SK-N-SH (cell line): ENCODE measurements at regions not wholly inside any gene's neighbourhood (a gene's known extent, or its start where the extent isn't known, plus 50 kb on each side); places are given as distances from the start of the nearest gene placed in this dataset.

ENCODE experiments used
- CTCF ChIA-PET: fragments of 300-600, 350-600 bp; formaldehyde crosslinking; extraction: SDS; loops from one replicate; lab custom pipeline; 2021; lab: Yijun Ruan, JAX
- POLR2A ChIA-PET: fragments of 350-600 bp; sonication (Branson Sonifier 250); formaldehyde crosslinking; extraction: SDS; loops from one replicate; lab custom pipeline; 2020; ENCODE audit warnings: antibody characterized with exemption, inconsistent platforms; lab: Yijun Ruan, JAX
- DNase-seq: peaks from one replicate; pipeline ENCODE4 v3.0.0; 2012
- H2AFZ ChIP-seq: fragments of 200-600 bp; sonication (generic); 2 replicates; pipeline ENCODE4 v1.8.1; 2016; ENCODE audit warnings: antibody characterized with exemption, mild to moderate bottlenecking, low read depth
- H3F3A ChIP-seq: fragments of 200-600 bp; sonication (generic); replicated peaks from 2 replicates; pipeline ENCODE3; 2016; ENCODE audit warnings: antibody characterized with exemption, mild to moderate bottlenecking; ENCODE audit not compliant: insufficient read depth
- H3K27ac ChIP-seq, 2 experiments: fragments of 200-500 bp in 1 of 2; fragments of 200-600 bp in 1 of 2; sonication (Bioruptor generic) in 1 of 2; sonication (generic), shearing (Covaris generic) in 1 of 2; 2 replicates each; pipeline versions ENCODE4 v1.5.1 to v1.6.1; 2014 to 2016; ENCODE audit warnings: low read depth in 2 of 2, inconsistent platforms in 1 of 2, low read length in 1 of 2, mild to moderate bottlenecking in 1 of 2, mixed read lengths in 1 of 2
- H3K27me3 ChIP-seq: fragments of 200-600 bp; sonication (generic), shearing (Covaris generic); 2 replicates; pipeline ENCODE4 v1.6.1; 2016; ENCODE audit warnings: mixed run types; ENCODE audit not compliant: insufficient read depth
- H3K36me3 ChIP-seq, 2 experiments: fragments of 200-500 bp in 1 of 2; fragments of 200-600 bp in 1 of 2; sonication (Bioruptor generic) in 1 of 2; sonication (generic) in 1 of 2; replicated peaks in 1 of 2; 2 replicates each; pipeline versions ENCODE3 to v1.5.1; 2014 to 2016; ENCODE audit warnings: low read length in 1 of 2, mild to moderate bottlenecking in 1 of 2; ENCODE audit not compliant: insufficient read depth in 2 of 2, control insufficient read depth in 1 of 2
- H3K4me1 ChIP-seq, 2 experiments: fragments of 200-500 bp in 1 of 2; fragments of 200-600 bp in 1 of 2; sonication (Bioruptor generic) in 1 of 2; sonication (generic), shearing (Covaris generic) in 1 of 2; 2 replicates each; pipeline versions ENCODE4 v1.5.1 to v1.6.1; 2014 to 2016; ENCODE audit warnings: low read depth in 1 of 2, low read length in 1 of 2, mixed run types in 1 of 2; ENCODE audit not compliant: insufficient read depth in 2 of 2, control insufficient read depth in 1 of 2
- H3K4me2 ChIP-seq: fragments of 200-600 bp; sonication (generic), shearing (Covaris generic); 2 replicates; pipeline ENCODE4 v1.6.1; 2017; ENCODE audit warnings: mixed run types
- H3K4me3 ChIP-seq, 2 experiments: fragments of 200-500 bp in 1 of 2; fragments of 200-600 bp in 1 of 2; sonication (Bioruptor generic) in 1 of 2; sonication (generic), shearing (Covaris generic) in 1 of 2; 2 replicates each; pipeline versions ENCODE4 v1.5.1 to v1.8.1; 2014 to 2016; ENCODE audit warnings: low read depth in 2 of 2, inconsistent platforms in 1 of 2, low read length in 1 of 2, mild to moderate bottlenecking in 1 of 2, mixed read lengths in 1 of 2, moderate library complexity in 1 of 2
- H3K79me2 ChIP-seq: fragments of 200-600 bp; sonication (generic); 2 replicates; pipeline ENCODE4 v1.8.1; 2017; ENCODE audit warnings: mild to moderate bottlenecking; ENCODE audit not compliant: insufficient read depth
- H3K9ac ChIP-seq: fragments of 200-600 bp; sonication (generic); 2 replicates; pipeline ENCODE4 v1.6.1; 2017; ENCODE audit warnings: mixed run types
- H3K9me2 ChIP-seq: fragments of 200-600 bp; sonication (generic); 2 replicates; pipeline ENCODE4 v1.6.1; 2017; ENCODE audit warnings: mixed run types
- H3K9me3 ChIP-seq: fragments of 200-600 bp; sonication (generic); 2 replicates; pipeline ENCODE4 v1.6.1; 2017; ENCODE audit warnings: mixed run types, mild to moderate bottlenecking, moderate library complexity
- H4K20me1 ChIP-seq: fragments of 200-600 bp; sonication (generic); 2 replicates; pipeline ENCODE4 v1.6.1; 2017; ENCODE audit warnings: mild to moderate bottlenecking, mixed run types; ENCODE audit not compliant: insufficient read depth
- CHD2 ChIP-seq: fragments of 150-350 bp; IDR thresholded peaks from 2 replicates; pipeline ENCODE4 v1.6.1; 2018; ENCODE audit warnings: low read length; ENCODE audit not compliant: partially characterized antibody
- ELF1 ChIP-seq: IDR thresholded peaks from 2 replicates; pipeline ENCODE4 v1.4.0; 2012
- EZH2phosphoT487 ChIP-seq: fragments of 200-600 bp; sonication (generic); IDR thresholded peaks from 2 replicates; pipeline ENCODE4 v1.6.1; 2017; ENCODE audit warnings: low read depth, mixed run types, mild to moderate bottlenecking, antibody characterized with exemption, moderate library complexity, borderline replicate concordance
- FOXM1 ChIP-seq: IDR thresholded peaks from 2 replicates; pipeline ENCODE4 v1.4.0; 2012; ENCODE audit warnings: low read depth, mild to moderate bottlenecking
- GABPA ChIP-seq: IDR thresholded peaks from 2 replicates; pipeline ENCODE4 v1.4.0; 2012; ENCODE audit warnings: low read depth, mild to moderate bottlenecking
- GATA2 ChIP-seq: sonication (generic); formaldehyde crosslinking; IDR thresholded peaks from 2 replicates; pipeline ENCODE4 v1.5.0; 2020; ENCODE audit warnings: mild to moderate bottlenecking, missing genetic modification reagents
- MAX ChIP-seq: IDR thresholded peaks from 2 replicates; pipeline ENCODE4 v1.4.0; 2012; ENCODE audit warnings: low read depth
- MEF2A ChIP-seq: IDR thresholded peaks from 2 replicates; pipeline ENCODE4 v1.4.0; 2012; ENCODE audit warnings: low read depth, borderline replicate concordance
- MXI1 ChIP-seq: IDR thresholded peaks from 2 replicates; pipeline ENCODE4 v1.6.1; 2012; ENCODE audit warnings: mild to moderate bottlenecking, low read depth, low read length, improper control_type of control experiment
- NRF1 ChIP-seq: IDR thresholded peaks from 2 replicates; pipeline ENCODE4 v1.6.1; 2012; ENCODE audit warnings: low read depth, mild to moderate bottlenecking, low read length
- POLR2AphosphoS5 ChIP-seq: IDR thresholded peaks from 2 replicates; pipeline ENCODE4 v1.6.1; 2012; ENCODE audit warnings: low read depth, low read length
- RCOR1 ChIP-seq: fragments of 150-350 bp; IDR thresholded peaks from 2 replicates; pipeline ENCODE4 v1.6.1; 2017; ENCODE audit warnings: antibody characterized with exemption, low read length
- SIN3A ChIP-seq: IDR thresholded peaks from 2 replicates; pipeline ENCODE4 v1.6.1; 2012; ENCODE audit warnings: low read depth, mild to moderate bottlenecking, low read length, moderate library complexity, borderline replicate concordance
- SMC3 ChIP-seq: IDR thresholded peaks from 2 replicates; pipeline ENCODE4 v1.6.1; 2012; ENCODE audit warnings: low read depth, low read length, improper control_type of control experiment
- TCF12 ChIP-seq: IDR thresholded peaks from 2 replicates; pipeline ENCODE4 v1.4.0; 2012
- TEAD4 ChIP-seq: IDR thresholded peaks from 2 replicates; pipeline ENCODE4 v1.4.0; 2012; ENCODE audit warnings: mild to moderate bottlenecking, borderline replicate concordance; ENCODE audit not compliant: insufficient read depth
- WGBS: methylation state at CpG from one replicate; pipeline ENCODE4 v1.1.6; 2017; ENCODE audit warnings: low lambda C conversion rate; 5-methylcytosine and 5-hydroxymethylcytosine counted together
- TF ChIP-seq, protein P1 (sequence below): fragments of 150-350 bp; IDR thresholded peaks from 2 replicates; pipeline ENCODE4 v1.6.1; 2017; ENCODE audit warnings: antibody characterized with exemption, low read length, low read depth, borderline replicate concordance
- TF ChIP-seq, protein P2 (sequence below): fragments of 200-600 bp; sonication (generic); IDR thresholded peaks from 2 replicates; pipeline ENCODE4 v1.6.1; 2017; ENCODE audit warnings: antibody characterized with exemption, mild to moderate bottlenecking, moderate library complexity
- TF ChIP-seq, protein P3 (sequence below): IDR thresholded peaks from 2 replicates; pipeline ENCODE4; 2012

- TF ChIP-seq NRF1 (no peak), FOXM1 (no peak)
- CTCF ChIA-PET = no interaction called here
- Histone ChIP-seq H3K4me3 (no peak overlapping the region), H4K20me1 (no peaks in the 10 kb centered on the region), H3K9me2 (peaks cover 2% of the 10 kb centered on the region; the same call in 1 of the 2 replicates), H3K27me3 (no peaks in the 10 kb centered on the region), H3K36me3 (no peaks in the 10 kb centered on the region), H3F3A (no peaks in the 10 kb centered on the region), H3K4me1 (no peaks in the 10 kb centered on the region), H3K27ac (no peak overlapping the region), H2AFZ (no peak overlapping the region), H3K4me2 (no peak overlapping the region), H3K9me3 (no peaks in the 10 kb centered on the region), H3K79me2 (no peaks in the 10 kb centered on the region), H3K9ac (no peak overlapping the region)
- 8% methylated on average over 3 of the region's 3 CpGs for WGBS
- no peak for DNase-seq
- POLR2A ChIA-PET = no interaction called here
Measured at GRCh38 chr10:123544986-123545385, 121.2 kb upstream of the GPR26 start.

DNA sequence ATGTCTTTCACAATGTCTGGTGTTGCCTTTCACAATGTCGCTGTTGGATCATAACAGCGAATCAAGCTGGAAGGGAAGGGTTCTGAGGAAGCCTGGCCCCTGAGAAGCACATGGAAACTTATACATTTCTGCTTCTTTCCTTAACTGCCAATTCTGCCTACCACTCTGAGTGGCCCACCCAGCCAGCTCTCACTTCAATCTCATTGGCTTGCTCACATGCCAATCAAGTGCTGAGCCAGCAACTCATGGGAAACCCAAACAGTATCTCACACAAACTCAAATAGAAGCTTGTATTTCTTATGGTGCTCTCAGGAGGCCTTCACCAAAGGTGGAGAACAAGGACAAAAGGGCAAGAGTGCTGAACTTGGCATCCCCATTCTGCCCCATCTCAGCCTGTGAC is 117.4 kb upstream of the GPR26 start:
- Histone ChIP-seq H3K4me2 (no peak overlapping the region), H3K9ac (no peak overlapping the region), H3K9me2 (peaks cover 2% of the 10 kb centered on the region; the same call in 1 of the 2 replicates), H4K20me1 (no peaks in the 10 kb centered on the region), H3K27ac (no peak overlapping the region), H3K79me2 (no peaks in the 10 kb centered on the region)
- TF ChIP-seq GATA2 (CRISPR knock-in tag) (no peak), FOXM1 (no peak), MEF2A (no peak), POLR2AphosphoS5 (no peak), EZH2phosphoT487 (no peak), SMC3 (no peak), SIN3A (no peak), GABPA (no peak)
- TF ChIP-seq, protein P1, sequence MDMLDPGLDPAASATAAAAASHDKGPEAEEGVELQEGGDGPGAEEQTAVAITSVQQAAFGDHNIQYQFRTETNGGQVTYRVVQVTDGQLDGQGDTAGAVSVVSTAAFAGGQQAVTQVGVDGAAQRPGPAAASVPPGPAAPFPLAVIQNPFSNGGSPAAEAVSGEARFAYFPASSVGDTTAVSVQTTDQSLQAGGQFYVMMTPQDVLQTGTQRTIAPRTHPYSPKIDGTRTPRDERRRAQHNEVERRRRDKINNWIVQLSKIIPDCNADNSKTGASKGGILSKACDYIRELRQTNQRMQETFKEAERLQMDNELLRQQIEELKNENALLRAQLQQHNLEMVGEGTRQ = no peak
- TF ChIP-seq, all 33 proteins: peak for 0
- H2AFZ ChIP-seq = no peak overlapping the region
- WGBS = 54% methylated on average over 2 of the region's 2 CpGs
- ChIA-PET POLR2A (no interaction called here), CTCF (interaction anchor here (1.0 to 2.5 kb wide), 4 partner anchors 10 to 505 kb away, joined by 4 to 9 read pairs (median 6); no protein-coding TSS in a partner anchor)
- no peak for DNase-seq
- H3K4me3 ChIP-seq = no peak overlapping the region
- H3F3A ChIP-seq = no peaks in the 10 kb centered on the region
- H3K36me3 ChIP-seq = no peaks in the 10 kb centered on the region
- no peaks in the 10 kb centered on the region for H3K4me1 ChIP-seq
- no peaks in the 10 kb centered on the region for H3K27me3 ChIP-seq
- no peaks in the 10 kb centered on the region for H3K9me3 ChIP-seq

DNA sequence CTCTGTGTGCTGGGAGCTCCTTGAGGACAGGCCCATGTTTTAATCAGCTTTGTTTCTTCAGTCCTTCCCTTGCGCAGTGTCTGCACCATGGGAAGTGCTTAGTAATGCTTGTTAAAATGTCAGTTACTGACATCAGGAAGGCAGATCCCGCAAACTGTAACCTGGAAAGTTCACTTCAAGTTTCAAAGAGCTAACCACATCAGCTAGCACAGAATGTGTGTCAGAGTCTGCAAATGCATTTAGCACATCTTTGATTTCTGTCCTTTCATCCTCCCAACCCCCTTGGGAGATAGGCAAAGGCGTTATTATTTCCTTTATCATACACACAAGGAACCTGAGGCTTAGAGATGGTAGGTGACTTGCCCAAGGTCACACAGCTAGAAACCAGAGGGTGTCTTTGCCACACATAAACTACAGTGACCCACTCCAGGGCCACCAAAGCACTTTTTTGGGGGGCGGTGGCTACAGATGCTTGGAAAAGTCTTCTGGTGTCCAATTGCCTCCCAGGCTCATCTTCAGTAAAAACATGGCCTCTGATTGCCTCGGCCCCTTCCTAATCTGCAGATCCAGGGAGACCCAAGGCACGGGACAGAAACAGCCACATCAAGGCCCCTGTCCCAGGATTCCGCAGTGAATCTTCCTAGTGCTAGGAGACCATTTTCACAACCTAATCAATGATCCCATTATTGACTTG is 116.2 kb upstream of the GPR26 start:
- no peaks in the 10 kb centered on the region for H3K27me3 ChIP-seq
- POLR2A ChIA-PET = no interaction called here
- no peaks in the 10 kb centered on the region for H4K20me1 ChIP-seq
- no peaks in the 10 kb centered on the region for H3K9me3 ChIP-seq
- WGBS = 27% methylated on average over 7 of the region's 7 CpGs
- no peaks in the 10 kb centered on the region for H3F3A ChIP-seq
- H3K36me3 ChIP-seq = no peaks in the 10 kb centered on the region
- no peaks in the 10 kb centered on the region for H3K9me2 ChIP-seq
- H2AFZ ChIP-seq = no peak overlapping the region
- no peak overlapping the region for H3K4me2 ChIP-seq
- CTCF ChIA-PET = interaction anchor here (2.0 to 2.5 kb wide), 2 partner anchors 8 to 507 kb away, joined by 6 to 9 read pairs; no protein-coding TSS in a partner anchor
- H3K9ac ChIP-seq = no peak overlapping the region
- H3K79me2 ChIP-seq = no peaks in the 10 kb centered on the region
- no peaks in the 10 kb centered on the region for H3K4me1 ChIP-seq
- no peak for DNase-seq
- no peak overlapping the region for H3K27ac ChIP-seq
- no peak overlapping the region for H3K4me3 ChIP-seq
- TF ChIP-seq TCF12 (no peak), MXI1 (no peak), SIN3A (no peak), FOXM1 (no peak), ELF1 (no peak), TEAD4 (no peak), RCOR1 (no peak), CHD2 (no peak), MAX (no peak)
- TF ChIP-seq, protein P2, sequence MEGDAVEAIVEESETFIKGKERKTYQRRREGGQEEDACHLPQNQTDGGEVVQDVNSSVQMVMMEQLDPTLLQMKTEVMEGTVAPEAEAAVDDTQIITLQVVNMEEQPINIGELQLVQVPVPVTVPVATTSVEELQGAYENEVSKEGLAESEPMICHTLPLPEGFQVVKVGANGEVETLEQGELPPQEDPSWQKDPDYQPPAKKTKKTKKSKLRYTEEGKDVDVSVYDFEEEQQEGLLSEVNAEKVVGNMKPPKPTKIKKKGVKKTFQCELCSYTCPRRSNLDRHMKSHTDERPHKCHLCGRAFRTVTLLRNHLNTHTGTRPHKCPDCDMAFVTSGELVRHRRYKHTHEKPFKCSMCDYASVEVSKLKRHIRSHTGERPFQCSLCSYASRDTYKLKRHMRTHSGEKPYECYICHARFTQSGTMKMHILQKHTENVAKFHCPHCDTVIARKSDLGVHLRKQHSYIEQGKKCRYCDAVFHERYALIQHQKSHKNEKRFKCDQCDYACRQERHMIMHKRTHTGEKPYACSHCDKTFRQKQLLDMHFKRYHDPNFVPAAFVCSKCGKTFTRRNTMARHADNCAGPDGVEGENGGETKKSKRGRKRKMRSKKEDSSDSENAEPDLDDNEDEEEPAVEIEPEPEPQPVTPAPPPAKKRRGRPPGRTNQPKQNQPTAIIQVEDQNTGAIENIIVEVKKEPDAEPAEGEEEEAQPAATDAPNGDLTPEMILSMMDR = no peak
- TF ChIP-seq, protein P3, sequence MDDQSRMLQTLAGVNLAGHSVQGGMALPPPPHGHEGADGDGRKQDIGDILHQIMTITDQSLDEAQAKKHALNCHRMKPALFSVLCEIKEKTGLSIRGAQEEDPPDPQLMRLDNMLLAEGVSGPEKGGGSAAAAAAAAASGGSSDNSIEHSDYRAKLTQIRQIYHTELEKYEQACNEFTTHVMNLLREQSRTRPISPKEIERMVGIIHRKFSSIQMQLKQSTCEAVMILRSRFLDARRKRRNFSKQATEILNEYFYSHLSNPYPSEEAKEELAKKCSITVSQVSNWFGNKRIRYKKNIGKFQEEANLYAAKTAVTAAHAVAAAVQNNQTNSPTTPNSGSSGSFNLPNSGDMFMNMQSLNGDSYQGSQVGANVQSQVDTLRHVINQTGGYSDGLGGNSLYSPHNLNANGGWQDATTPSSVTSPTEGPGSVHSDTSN = no peak
